KMS-11 (cell line): ENCODE measurements at regions not wholly inside any gene's neighbourhood (a gene's known extent, or its start where the extent isn't known, plus 50 kb on each side); places are given as distances from the start of the nearest gene placed in this dataset.
"Not testable (repeated sequence)": the region's sequence is repeated elsewhere in the genome, so short reads cannot be mapped to it uniquely, and the experiment has no call there.

Experiments used
- H2AFZ ChIP-seq: fragments of 200-600 bp; sonication (generic); 2 replicates; pipeline ENCODE4 v1.6.1; 2016; ENCODE audit warnings: antibody characterized with exemption, mixed run types, low read depth
- H3K27ac ChIP-seq: fragments of 200-600 bp; sonication (generic); 2 replicates; pipeline ENCODE4 v1.6.1; 2016; ENCODE audit warnings: mild to moderate bottlenecking, mixed run types
- H3K27me3 ChIP-seq: fragments of 200-600 bp; sonication (generic); 2 replicates; pipeline ENCODE4 v1.6.1; 2017; ENCODE audit warnings: mild to moderate bottlenecking, low read depth, mixed run types, moderate library complexity; ENCODE audit not compliant: insufficient read depth
- H3K36me3 ChIP-seq: fragments of 200-600 bp; sonication (generic); 2 replicates; pipeline ENCODE4 v1.6.1; 2017; ENCODE audit warnings: mild to moderate bottlenecking, mixed run types; ENCODE audit not compliant: insufficient read depth
- H3K4me1 ChIP-seq: fragments of 200-600 bp; sonication (generic); 2 replicates; pipeline ENCODE4 v1.6.1; 2016; ENCODE audit warnings: mild to moderate bottlenecking, low read depth, mixed run types; ENCODE audit not compliant: poor library complexity, severe bottlenecking
- H3K4me2 ChIP-seq: fragments of 200-600 bp; sonication (generic); 2 replicates; pipeline ENCODE4 v1.7.0; 2016; ENCODE audit warnings: mild to moderate bottlenecking, mixed run types
- H3K4me3 ChIP-seq: fragments of 200-600 bp; sonication (generic); IDR thresholded peaks from 2 replicates; pipeline ENCODE4 v1.6.1; 2017; ENCODE audit warnings: low read depth, low read length, mixed read lengths; ENCODE audit not compliant: insufficient read depth
- H3K79me2 ChIP-seq: fragments of 200-600 bp; sonication (generic); 2 replicates; pipeline ENCODE4 v1.6.1; 2016; ENCODE audit warnings: low read depth, mixed run types; ENCODE audit not compliant: insufficient read depth
- H3K9ac ChIP-seq: fragments of 200-600 bp; sonication (generic); 2 replicates; pipeline ENCODE4 v1.6.1; 2016; ENCODE audit warnings: mild to moderate bottlenecking, mixed run types
- H4K20me1 ChIP-seq: fragments of 200-600 bp; sonication (generic); 2 replicates; pipeline ENCODE4 v1.6.1; 2016; ENCODE audit warnings: mild to moderate bottlenecking, mixed run types; ENCODE audit not compliant: insufficient read depth
- TF ChIP-seq, protein P1 (sequence below): fragments of 200-600 bp; sonication (generic); conservative IDR thresholded peaks from 2 replicates; pipeline ENCODE4 v1.6.1; 2017; ENCODE audit warnings: low read depth, mild to moderate bottlenecking, antibody characterized with exemption, low read length, moderate library complexity, mixed read lengths

DNA sequence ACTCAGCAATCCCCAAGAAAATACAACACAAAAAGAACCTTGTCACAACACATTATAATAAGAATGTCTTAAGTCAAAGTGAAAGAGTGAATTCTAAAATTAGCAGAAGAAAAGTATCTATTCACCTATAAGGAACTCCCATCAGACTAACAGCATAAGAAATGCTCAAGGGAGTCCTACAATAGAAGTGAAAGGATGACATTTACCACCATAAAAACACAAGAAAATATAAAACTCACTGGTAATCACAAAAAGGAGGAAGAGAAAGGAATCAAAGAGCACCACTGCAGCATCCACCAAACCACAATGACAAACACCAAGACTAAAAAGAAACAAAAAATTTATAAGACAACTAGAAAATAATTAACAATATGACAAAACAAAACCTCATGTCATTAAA lies 257.0 kb upstream of the AGTR2 start:
- Histone ChIP-seq H3K4me3 (no peak overlapping the region), H3K9ac (no peak overlapping the region), H3K4me2 (peak overlapping the region; percentile 55), H4K20me1 (no peaks in the 10 kb centered on the region), H3K27me3 (no peaks in the 10 kb centered on the region), H3K79me2 (peaks cover 8% of the 10 kb centered on the region; the same call in 1 of the 2 replicates), H2AFZ (no peak overlapping the region), H3K4me1 (peaks cover 29% of the 10 kb centered on the region), H3K36me3 (no peaks in the 10 kb centered on the region), H3K27ac (no peak overlapping the region)
- TF ChIP-seq, protein P1, sequence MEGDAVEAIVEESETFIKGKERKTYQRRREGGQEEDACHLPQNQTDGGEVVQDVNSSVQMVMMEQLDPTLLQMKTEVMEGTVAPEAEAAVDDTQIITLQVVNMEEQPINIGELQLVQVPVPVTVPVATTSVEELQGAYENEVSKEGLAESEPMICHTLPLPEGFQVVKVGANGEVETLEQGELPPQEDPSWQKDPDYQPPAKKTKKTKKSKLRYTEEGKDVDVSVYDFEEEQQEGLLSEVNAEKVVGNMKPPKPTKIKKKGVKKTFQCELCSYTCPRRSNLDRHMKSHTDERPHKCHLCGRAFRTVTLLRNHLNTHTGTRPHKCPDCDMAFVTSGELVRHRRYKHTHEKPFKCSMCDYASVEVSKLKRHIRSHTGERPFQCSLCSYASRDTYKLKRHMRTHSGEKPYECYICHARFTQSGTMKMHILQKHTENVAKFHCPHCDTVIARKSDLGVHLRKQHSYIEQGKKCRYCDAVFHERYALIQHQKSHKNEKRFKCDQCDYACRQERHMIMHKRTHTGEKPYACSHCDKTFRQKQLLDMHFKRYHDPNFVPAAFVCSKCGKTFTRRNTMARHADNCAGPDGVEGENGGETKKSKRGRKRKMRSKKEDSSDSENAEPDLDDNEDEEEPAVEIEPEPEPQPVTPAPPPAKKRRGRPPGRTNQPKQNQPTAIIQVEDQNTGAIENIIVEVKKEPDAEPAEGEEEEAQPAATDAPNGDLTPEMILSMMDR, result no peak

DNA sequence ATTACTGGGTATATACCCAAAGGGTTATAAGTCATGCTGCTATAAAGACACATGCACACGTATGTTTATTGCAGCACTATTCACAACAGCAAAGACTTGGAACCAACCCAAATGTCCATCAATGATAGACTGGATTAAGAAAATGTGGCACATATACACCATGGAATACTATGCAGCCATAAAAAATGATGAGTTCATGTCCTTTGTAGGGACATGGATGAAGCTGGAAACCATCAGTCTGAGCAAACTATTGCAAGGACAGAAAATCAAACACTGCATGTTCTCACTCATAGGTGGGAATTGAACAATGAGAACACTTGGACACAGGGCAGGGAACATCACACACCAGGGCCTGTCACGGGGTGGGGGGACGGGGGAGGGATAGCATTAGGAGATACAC lies 254.9 kb upstream of the AGTR2 start:
- not testable (repeated sequence) for H3K9ac ChIP-seq, H3K36me3 ChIP-seq, H2AFZ ChIP-seq, H3K27ac ChIP-seq, H3K4me2 ChIP-seq, H3K27me3 ChIP-seq, H3K4me3 ChIP-seq, H4K20me1 ChIP-seq, H3K79me2 ChIP-seq
- peaks cover 29% of the 10 kb centered on the region for H3K4me1 ChIP-seq

DNA sequence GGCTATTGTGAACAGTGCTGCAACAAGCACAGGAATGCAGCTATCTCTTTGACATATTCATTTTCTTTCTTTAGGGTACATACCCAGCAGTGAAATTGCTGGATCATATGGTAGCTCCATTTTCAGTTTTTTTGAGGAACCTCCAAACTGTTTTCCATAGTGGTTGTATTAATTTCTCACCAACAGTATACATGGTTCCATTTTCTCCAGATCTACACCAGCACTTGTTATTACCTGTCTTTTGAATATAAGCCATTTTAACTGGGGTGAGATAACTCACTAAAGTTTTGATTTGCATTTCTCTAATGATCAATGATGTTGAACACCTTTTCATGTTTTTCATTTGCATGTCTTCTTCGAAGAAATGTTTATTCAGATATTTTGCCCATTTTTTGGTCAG lies 241.1 kb upstream of the AGTR2 start:
- Histone ChIP-seq H3K4me3 (no peak overlapping the region), H3K27ac (no peak overlapping the region), H3K4me2 (no peak overlapping the region), H3K36me3 (no peaks in the 10 kb centered on the region), H3K79me2 (no peaks in the 10 kb centered on the region), H3K4me1 (no peaks in the 10 kb centered on the region), H4K20me1 (no peaks in the 10 kb centered on the region), H3K9ac (no peak overlapping the region), H2AFZ (no peak overlapping the region), H3K27me3 (no peaks in the 10 kb centered on the region)
- TF ChIP-seq, protein P1, result no peak

DNA sequence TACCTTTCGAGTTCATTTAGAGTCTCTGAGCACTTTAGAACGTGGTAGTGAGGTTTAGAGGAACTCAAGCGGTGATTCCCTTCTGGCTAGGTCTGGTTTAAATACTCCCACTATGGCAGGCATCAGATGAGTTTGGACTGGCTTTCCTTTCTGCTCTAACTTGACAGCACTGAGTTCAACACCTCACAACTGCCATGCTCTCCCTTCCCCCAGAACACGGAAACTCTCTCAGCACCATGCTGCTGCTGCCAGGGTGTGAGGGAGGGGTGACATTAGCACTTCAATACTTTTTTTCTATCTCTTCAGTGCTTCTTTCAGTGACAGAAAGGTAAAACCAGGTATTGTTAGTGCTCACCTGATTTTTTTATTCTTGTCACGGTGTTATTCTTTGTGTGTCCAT lies 234.5 kb upstream of the AGTR2 start:
- Histone ChIP-seq H3K9ac (no peak overlapping the region), H2AFZ (no peak overlapping the region), H3K4me3 (no peak overlapping the region), H3K79me2 (no peaks in the 10 kb centered on the region), H4K20me1 (no peaks in the 10 kb centered on the region), H3K27ac (no peak overlapping the region), H3K4me2 (no peak overlapping the region), H3K27me3 (no peaks in the 10 kb centered on the region), H3K4me1 (peaks cover 24% of the 10 kb centered on the region), H3K36me3 (no peaks in the 10 kb centered on the region)
- TF ChIP-seq, protein P1, result no peak

DNA sequence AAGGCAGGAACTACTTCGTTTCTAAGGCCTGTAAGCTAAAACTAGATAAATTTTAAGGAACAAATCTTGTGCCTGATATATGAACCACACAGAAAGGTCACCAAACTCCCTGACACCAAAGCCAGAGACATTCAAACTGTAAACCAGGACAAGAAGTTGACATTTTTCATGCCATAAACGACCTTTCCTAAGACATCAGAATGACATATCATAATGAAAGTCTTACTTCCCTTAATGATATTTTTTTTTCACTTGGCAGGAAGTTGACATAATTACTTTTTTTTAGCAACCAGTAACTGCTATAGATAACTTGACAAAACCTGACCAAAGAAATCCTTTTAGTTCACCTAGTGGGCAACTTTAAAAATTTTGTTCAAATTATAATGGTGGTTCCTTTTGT lies 231.5 kb upstream of the AGTR2 start:
- no peaks in the 10 kb centered on the region for H4K20me1 ChIP-seq
- no peaks in the 10 kb centered on the region for H3K36me3 ChIP-seq
- H3K4me1 ChIP-seq, result peaks cover 27% of the 10 kb centered on the region
- no peak overlapping the region for H3K4me2 ChIP-seq
- H3K4me3 ChIP-seq, result no peak overlapping the region
- no peak overlapping the region for H2AFZ ChIP-seq
- TF ChIP-seq, protein P1, result no peak
- H3K27ac ChIP-seq, result no peak overlapping the region
- no peak overlapping the region for H3K9ac ChIP-seq
- no peaks in the 10 kb centered on the region for H3K79me2 ChIP-seq
- H3K27me3 ChIP-seq, result no peaks in the 10 kb centered on the region
